OCI-LY7 (cell line): ENCODE measurements at regions not wholly inside any gene's neighbourhood (a gene's known extent, or its start where the extent isn't known, plus 50 kb on each side); places are given as distances from the start of the nearest gene placed in this dataset.

Experiments used
- EZH2phosphoT487 ChIP-seq: fragments of 200-600 bp; sonication (generic); IDR thresholded peaks from 2 replicates; pipeline ENCODE4 v1.6.1; 2018; ENCODE audit warnings: low read depth, borderline replicate concordance, mild to moderate bottlenecking, mixed run types, antibody characterized with exemption, low read length, moderate library complexity, mixed read lengths
- TF ChIP-seq, protein P1 (sequence below): fragments of 200-600 bp; sonication (generic); conservative IDR thresholded peaks from 2 replicates; pipeline ENCODE4 v1.5.1; 2014; ENCODE audit warnings: mild to moderate bottlenecking, antibody characterized with exemption, low read length, moderate library complexity, mixed read lengths

GRCh38 chr12:77590306-77590705 lies 240.4 kb upstream of the NAV3 start:
- TF ChIP-seq, protein P1, sequence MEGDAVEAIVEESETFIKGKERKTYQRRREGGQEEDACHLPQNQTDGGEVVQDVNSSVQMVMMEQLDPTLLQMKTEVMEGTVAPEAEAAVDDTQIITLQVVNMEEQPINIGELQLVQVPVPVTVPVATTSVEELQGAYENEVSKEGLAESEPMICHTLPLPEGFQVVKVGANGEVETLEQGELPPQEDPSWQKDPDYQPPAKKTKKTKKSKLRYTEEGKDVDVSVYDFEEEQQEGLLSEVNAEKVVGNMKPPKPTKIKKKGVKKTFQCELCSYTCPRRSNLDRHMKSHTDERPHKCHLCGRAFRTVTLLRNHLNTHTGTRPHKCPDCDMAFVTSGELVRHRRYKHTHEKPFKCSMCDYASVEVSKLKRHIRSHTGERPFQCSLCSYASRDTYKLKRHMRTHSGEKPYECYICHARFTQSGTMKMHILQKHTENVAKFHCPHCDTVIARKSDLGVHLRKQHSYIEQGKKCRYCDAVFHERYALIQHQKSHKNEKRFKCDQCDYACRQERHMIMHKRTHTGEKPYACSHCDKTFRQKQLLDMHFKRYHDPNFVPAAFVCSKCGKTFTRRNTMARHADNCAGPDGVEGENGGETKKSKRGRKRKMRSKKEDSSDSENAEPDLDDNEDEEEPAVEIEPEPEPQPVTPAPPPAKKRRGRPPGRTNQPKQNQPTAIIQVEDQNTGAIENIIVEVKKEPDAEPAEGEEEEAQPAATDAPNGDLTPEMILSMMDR, result no peak
- no peak for TF ChIP-seq EZH2phosphoT487
